OCI-LY7 (cell line): ENCODE measurements at regions not wholly inside any gene's neighbourhood (a gene's known extent, or its start where the extent isn't known, plus 50 kb on each side); places are given as distances from the start of the nearest gene placed in this dataset.

ENCODE experiments used
- CTCF ChIP-seq: fragments of 200-600 bp; sonication (generic); conservative IDR thresholded peaks from 2 replicates; pipeline ENCODE4 v1.5.1; 2014; ENCODE audit warnings: mild to moderate bottlenecking, antibody characterized with exemption, low read length, moderate library complexity, mixed read lengths
- EZH2phosphoT487 ChIP-seq: fragments of 200-600 bp; sonication (generic); IDR thresholded peaks from 2 replicates; pipeline ENCODE4 v1.6.1; 2018; ENCODE audit warnings: low read depth, borderline replicate concordance, mild to moderate bottlenecking, mixed run types, antibody characterized with exemption, low read length, moderate library complexity, mixed read lengths

DNA sequence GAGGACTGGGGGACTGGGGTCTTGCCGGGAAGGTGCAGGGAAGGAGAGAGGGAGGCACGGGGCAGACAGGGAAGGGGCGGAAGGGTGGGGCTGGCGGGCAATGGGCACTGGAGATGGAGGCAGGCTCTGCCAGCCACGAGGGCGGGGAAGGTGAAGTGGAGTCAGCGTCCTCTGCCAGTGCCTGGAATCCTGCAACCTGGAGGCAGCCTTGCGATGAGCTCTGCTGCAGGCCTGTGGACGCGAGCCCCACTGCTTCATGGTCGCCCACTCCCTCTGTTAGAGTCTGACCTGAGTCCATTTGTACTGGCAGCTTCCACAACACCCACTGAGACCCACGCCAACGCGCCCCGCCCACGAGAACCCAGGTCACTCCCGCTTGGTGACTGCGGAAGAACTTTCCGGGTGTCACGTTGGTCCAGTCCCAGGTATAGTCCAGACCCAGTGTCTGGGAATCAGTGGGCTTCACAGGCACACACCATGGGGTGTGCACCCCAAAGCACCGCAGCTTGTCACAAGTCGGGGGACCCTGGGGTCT, 106.4 kb upstream of the PPP1R26 start:
- TF ChIP-seq CTCF (no peak), EZH2phosphoT487 (no peak)
